Astrocyte (in vitro differentiated cells and primary cell): ENCODE measurements at regions not wholly inside any gene's neighbourhood (a gene's known extent, or its start where the extent isn't known, plus 50 kb on each side); places are given as distances from the start of the nearest gene placed in this dataset.

Experiments
- DNase-seq: peaks from one replicate; pipeline ENCODE4 v3.0.0-alpha.2; 2010; ENCODE audit warnings: low read depth
- FAIRE-seq: peaks from 2 replicates; lab custom pipeline; 2011; peaks lifted over from hg19 to GRCh38; lab: Jason Lieb, UNC
- H2AFZ ChIP-seq: 2 replicates; pipeline ENCODE4 v1.6.0; 2012; ENCODE audit warnings: low read depth, low read length, inconsistent platforms
- H3K27ac ChIP-seq: 2 replicates; pipeline ENCODE4 v1.5.1; 2011; ENCODE audit warnings: low read depth, low read length, inconsistent platforms
- H3K27me3 ChIP-seq: 2 replicates; pipeline ENCODE4 v1.6.0; 2011; ENCODE audit warnings: low read length, inconsistent platforms; ENCODE audit not compliant: insufficient read depth
- H3K36me3 ChIP-seq: 2 replicates; pipeline ENCODE4 v1.5.1; 2011; ENCODE audit warnings: low read length, inconsistent platforms; ENCODE audit not compliant: insufficient read depth
- H3K4me1 ChIP-seq: 2 replicates; pipeline ENCODE4 v1.5.1; 2011; ENCODE audit warnings: low read length, inconsistent platforms; ENCODE audit not compliant: insufficient read depth
- H3K4me2 ChIP-seq: 2 replicates; pipeline ENCODE4 v1.6.0; 2012; ENCODE audit warnings: low read length, inconsistent platforms
- H3K4me3 ChIP-seq: 2 replicates; pipeline ENCODE4 v1.5.1; 2011; ENCODE audit warnings: low read depth, mild to moderate bottlenecking, low read length, inconsistent platforms; ENCODE audit not compliant: insufficient read depth
- H3K79me2 ChIP-seq: 2 replicates; pipeline ENCODE4 v1.6.0; 2012; ENCODE audit warnings: mild to moderate bottlenecking, low read length, inconsistent platforms; ENCODE audit not compliant: insufficient read depth
- H3K9ac ChIP-seq: 2 replicates; pipeline ENCODE4 v1.6.0; 2012; ENCODE audit warnings: mild to moderate bottlenecking, low read length, inconsistent platforms
- H3K9me3 ChIP-seq: 2 replicates; pipeline ENCODE4 v1.5.1; 2012; ENCODE audit warnings: low read depth, mild to moderate bottlenecking, low read length, inconsistent platforms; ENCODE audit not compliant: insufficient read depth
- H4K20me1 ChIP-seq: 2 replicates; pipeline ENCODE4 v1.6.0; 2012; ENCODE audit warnings: low read length, inconsistent platforms; ENCODE audit not compliant: insufficient read depth
- H3K27ac Mint-ChIP-seq: one replicate; pipeline ENCODE4 v1.8.0; 2021; ENCODE audit warnings: mild to moderate bottlenecking, mixed read lengths; ENCODE audit not compliant: unreplicated experiment
- H3K27me3 Mint-ChIP-seq: one replicate; pipeline ENCODE4 v1.8.0; 2021; ENCODE audit warnings: low read depth, mixed read lengths; ENCODE audit not compliant: unreplicated experiment
- H3K36me3 Mint-ChIP-seq: one replicate; pipeline ENCODE4 v1.8.0; 2021; ENCODE audit warnings: low read depth, mixed read lengths; ENCODE audit not compliant: unreplicated experiment
- H3K4me1 Mint-ChIP-seq: one replicate; pipeline ENCODE4 v1.8.0; 2021; ENCODE audit warnings: low read depth, mixed read lengths; ENCODE audit not compliant: unreplicated experiment
- H3K4me3 Mint-ChIP-seq: one replicate; pipeline ENCODE4 v1.8.0; 2021; ENCODE audit warnings: mild to moderate bottlenecking, moderate library complexity, mixed read lengths; ENCODE audit not compliant: unreplicated experiment
- H3K9me3 Mint-ChIP-seq: one replicate; pipeline ENCODE4 v1.8.0; 2021; ENCODE audit warnings: mild to moderate bottlenecking, mixed read lengths; ENCODE audit not compliant: unreplicated experiment
- CTCF ChIP-seq: IDR thresholded peaks from 2 replicates; pipeline ENCODE4 v1.5.1; 2011; ENCODE audit warnings: low read depth, mild to moderate bottlenecking, inconsistent platforms, low read length, moderate library complexity; ENCODE audit not compliant: insufficient read depth
- EZH2 ChIP-seq: IDR thresholded peaks from 2 replicates; pipeline ENCODE4 v1.6.1; 2012; ENCODE audit warnings: mild to moderate bottlenecking, low read length, inconsistent platforms; ENCODE audit not compliant: insufficient read depth

GRCh38 chr11:109027851-109028250 is 363.0 kb downstream of the DDX10 start:
- Histone ChIP-seq H3K79me2 (no peaks in the 10 kb centered on the region), H4K20me1 (no peaks in the 10 kb centered on the region), H3K9me3 (no peaks in the 10 kb centered on the region), H3K27me3 (no peaks in the 10 kb centered on the region), H2AFZ (no peak overlapping the region), H3K9ac (no peak overlapping the region), H3K4me3 (no peak overlapping the region), H3K4me1 (no peaks in the 10 kb centered on the region), H3K36me3 (no peaks in the 10 kb centered on the region), H3K27ac (no peak overlapping the region), H3K4me2 (no peak overlapping the region)
- no peak for TF ChIP-seq CTCF
- no peak for FAIRE-seq
- H3K27ac Mint-ChIP-seq: no peak overlapping the region
- no peaks in the 10 kb centered on the region for H3K4me1 Mint-ChIP-seq
- no peak overlapping the region for H3K4me3 Mint-ChIP-seq
- no peak for DNase-seq
- H3K36me3 Mint-ChIP-seq: no peaks in the 10 kb centered on the region
- no peaks in the 10 kb centered on the region for H3K27me3 Mint-ChIP-seq
- peaks cover 14% of the 10 kb centered on the region for H3K9me3 Mint-ChIP-seq

- peaks cover 12% of the 10 kb centered on the region for H3K4me1 Mint-ChIP-seq
- H3K9ac ChIP-seq: no peak overlapping the region
- no peaks in the 10 kb centered on the region for H3K79me2 ChIP-seq
- H3K4me3 Mint-ChIP-seq: no peak overlapping the region
- no peak overlapping the region for H3K27ac ChIP-seq
- H2AFZ ChIP-seq: no peak overlapping the region
- no peak for DNase-seq
- H3K4me3 ChIP-seq: no peak overlapping the region
- no peaks in the 10 kb centered on the region for H3K36me3 Mint-ChIP-seq
- H3K4me1 ChIP-seq: peaks cover 19% of the 10 kb centered on the region
- H3K36me3 ChIP-seq: no peaks in the 10 kb centered on the region
- H3K4me2 ChIP-seq: no peak overlapping the region
- no peaks in the 10 kb centered on the region for H3K27me3 Mint-ChIP-seq
- H3K27ac Mint-ChIP-seq: no peak overlapping the region
- TF ChIP-seq EZH2: no peak
- no peak for TF ChIP-seq CTCF
- H3K27me3 ChIP-seq: no peaks in the 10 kb centered on the region
- peaks cover 5% of the 10 kb centered on the region for H3K9me3 Mint-ChIP-seq
- no peak for FAIRE-seq
- H4K20me1 ChIP-seq: no peaks in the 10 kb centered on the region
- H3K9me3 ChIP-seq: no peaks in the 10 kb centered on the region
Measured at GRCh38 chr11:109029927-109030326, 365.1 kb downstream of the DDX10 start.

- Histone ChIP-seq H3K9ac (peak overlapping the region; percentile 62), H2AFZ (peak overlapping the region; percentile 10), H3K4me2 (peak overlapping the region; percentile 61), H3K27me3 (no peaks in the 10 kb centered on the region), H4K20me1 (no peaks in the 10 kb centered on the region), H3K4me1 (peaks cover 44% of the 10 kb centered on the region), H3K79me2 (no peaks in the 10 kb centered on the region), H3K36me3 (no peaks in the 10 kb centered on the region), H3K4me3 (peak overlapping the region; percentile 1), H3K9me3 (no peaks in the 10 kb centered on the region), H3K27ac (peak overlapping the region; percentile 95)
- Mint-ChIP-seq H3K27me3 (no peaks in the 10 kb centered on the region), H3K4me3 (no peak overlapping the region), H3K36me3 (no peaks in the 10 kb centered on the region), H3K9me3 (peaks cover 4% of the 10 kb centered on the region), H3K4me1 (peaks cover 15% of the 10 kb centered on the region), H3K27ac (no peak overlapping the region)
- FAIRE-seq: peak; percentile 96
- TF ChIP-seq EZH2: no peak
- no peak for TF ChIP-seq CTCF
- peak; percentile 99 for DNase-seq
Measured at GRCh38 chr11:109033627-109034338, 368.9 kb downstream of the DDX10 start.
